HG03457 (cell line): ENCODE measurements at regions not wholly inside any gene's neighbourhood (a gene's known extent, or its start where the extent isn't known, plus 50 kb on each side); places are given as distances from the start of the nearest gene placed in this dataset.
"Not testable (repeated sequence)": the region's sequence is repeated elsewhere in the genome, so short reads cannot be mapped to it uniquely, and the experiment has no call there.

Experiments
- ATAC-seq: cut with Tn5 transposase; IDR thresholded peaks from one replicate; pipeline ENCODE4 v1.9.1; 2021; ENCODE audit warnings: moderate number of reproducible peaks; ENCODE audit not compliant: unreplicated experiment

DNA sequence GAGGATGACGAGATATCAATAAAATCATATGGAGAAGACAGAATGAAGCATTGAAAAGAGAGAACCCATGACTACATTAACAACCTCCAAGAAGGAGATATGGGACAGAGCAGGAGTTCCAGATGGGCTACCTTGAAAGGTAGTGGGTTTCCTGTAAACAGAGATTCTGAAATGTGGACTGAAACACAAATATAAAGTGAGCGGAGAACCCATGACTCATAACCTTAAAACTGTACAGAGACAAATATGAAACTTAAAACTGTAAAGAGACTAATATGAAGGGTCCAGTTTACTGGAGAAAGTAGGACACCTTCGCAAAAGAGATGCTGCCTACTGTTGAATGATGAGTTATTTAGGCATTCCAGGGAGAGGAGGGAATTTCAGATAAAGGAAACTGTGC lies 383.7 kb downstream of the CAAP1 start:
- no peak for ATAC-seq

GRCh38 chr9:26504057-26504456 lies 388.5 kb downstream of the CAAP1 start:
- ATAC-seq, result no peak

DNA sequence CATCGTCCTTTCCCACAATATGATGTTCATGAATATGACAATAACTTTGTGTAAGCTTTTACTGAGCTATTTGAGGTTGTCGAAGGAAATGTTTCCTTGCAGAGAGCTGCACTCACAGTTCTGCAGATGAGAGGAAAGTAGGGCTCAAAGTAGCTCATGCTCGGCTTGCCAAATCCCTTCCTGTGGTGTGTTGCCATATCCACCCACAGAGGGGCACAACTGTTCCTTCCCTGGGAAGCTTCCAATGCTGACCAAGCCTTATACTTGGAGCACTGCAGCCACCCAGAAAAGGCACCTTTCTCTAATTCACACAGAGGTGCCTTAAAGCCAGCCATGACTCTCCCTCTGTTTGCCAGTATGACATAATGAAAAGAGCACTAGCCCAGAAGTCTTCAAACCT lies 390.3 kb downstream of the CAAP1 start:
- ATAC-seq, result no peak

DNA sequence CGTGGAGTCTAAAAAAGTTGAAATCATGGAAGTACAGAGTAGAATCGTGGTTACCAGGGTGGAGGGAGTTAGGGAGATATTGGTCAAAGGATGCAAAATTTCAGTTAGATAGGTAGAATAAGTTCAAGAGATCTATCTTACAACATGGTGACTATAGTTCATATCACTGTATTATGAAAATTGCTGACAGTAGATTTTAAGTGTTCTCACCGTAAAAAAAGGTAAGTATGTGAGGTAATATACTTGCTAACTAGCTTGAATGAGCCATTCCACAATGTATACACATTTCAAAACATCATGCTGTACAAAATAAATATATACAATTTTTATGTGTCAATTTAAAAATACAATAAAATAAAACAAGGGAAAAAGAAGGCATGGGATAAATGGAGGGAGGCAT lies 392.1 kb downstream of the CAAP1 start:
- ATAC-seq, result no peak

GRCh38 chr9:26492608-26493521 lies 399.7 kb downstream of the CAAP1 start:
- ATAC-seq, result not testable (repeated sequence)

DNA sequence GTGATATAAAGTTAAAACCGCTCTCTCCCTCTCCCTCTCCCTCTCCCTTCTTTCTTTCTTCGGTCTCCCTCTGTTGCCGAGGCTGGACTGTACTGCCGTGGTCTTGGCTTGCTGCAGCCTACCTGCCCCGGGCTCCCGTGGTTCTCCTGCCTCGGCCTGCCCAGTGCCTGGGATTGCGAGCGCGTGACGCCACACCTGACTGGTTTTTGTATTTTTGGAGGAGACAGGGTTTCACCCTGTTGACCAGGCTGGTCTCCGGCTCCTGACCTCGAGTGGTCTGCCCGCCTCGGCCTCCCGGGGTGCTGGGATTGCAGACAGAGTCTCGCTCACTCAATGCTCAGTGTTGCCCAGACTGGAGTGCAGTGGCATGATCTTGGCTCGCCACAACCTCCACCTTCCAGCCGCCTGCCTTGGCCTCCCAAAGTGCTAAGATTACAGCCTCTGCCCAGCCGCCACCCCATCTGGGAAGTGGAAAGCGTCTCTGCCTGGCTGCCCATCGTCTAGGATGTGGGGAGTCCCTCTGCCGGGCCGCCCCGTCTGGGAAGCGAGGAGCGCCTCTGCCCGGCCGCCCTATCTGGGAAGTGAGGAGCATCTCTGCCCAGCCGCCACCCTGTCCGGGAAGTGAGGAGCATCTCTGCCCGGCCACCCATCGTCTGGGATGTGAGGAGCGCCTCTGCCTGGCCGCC lies 400.5 kb downstream of the CAAP1 start:
- not testable (repeated sequence) for ATAC-seq

- ATAC-seq, result no peak
These were observed 408.6 kb downstream of the CAAP1 start for GRCh38 chr9:26483991-26484390.

GRCh38 chr9:26477963-26478362 lies 414.6 kb downstream of the CAAP1 start:
- ATAC-seq, result no peak

DNA sequence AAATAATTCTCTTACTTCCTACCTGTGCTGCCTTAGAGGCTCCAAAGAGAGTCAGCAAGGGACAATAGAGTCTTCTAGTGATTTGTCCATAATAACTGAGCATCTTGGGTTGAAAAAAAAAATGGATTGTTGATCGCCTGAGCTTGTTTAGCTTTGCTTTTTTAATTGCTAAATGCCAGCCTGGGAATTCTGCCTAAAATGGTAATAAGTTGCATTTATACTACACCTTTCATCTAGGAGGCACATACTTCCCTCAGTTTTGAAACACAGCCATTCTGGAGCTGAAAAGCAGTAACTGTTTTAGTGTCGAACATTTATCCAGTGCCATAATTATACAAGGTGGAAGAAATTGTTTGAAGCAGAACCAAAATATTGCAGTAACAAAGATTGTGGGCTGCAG lies 421.3 kb downstream of the CAAP1 start:
- ATAC-seq, result no peak

DNA sequence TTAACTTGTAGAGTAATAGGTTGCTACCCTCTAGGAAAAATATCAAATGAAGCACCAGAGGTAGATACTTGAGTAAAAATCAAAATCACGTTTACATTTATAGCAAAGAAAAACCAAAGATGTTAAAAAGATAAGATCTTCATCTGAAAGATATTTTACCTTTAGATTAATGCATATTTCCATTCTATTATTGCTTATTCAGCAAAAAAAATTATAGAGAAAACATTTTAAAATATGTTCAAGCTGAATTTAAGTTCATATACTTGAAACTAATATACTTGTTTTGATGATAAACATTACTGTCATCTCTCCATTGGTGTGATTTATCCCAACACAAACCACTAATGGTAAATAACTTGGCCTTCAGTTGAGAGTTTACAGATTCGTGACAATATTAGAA lies 422.3 kb downstream of the CAAP1 start:
- no peak for ATAC-seq

GRCh38 chr9:26463837-26464236 lies 428.8 kb downstream of the CAAP1 start:
- ATAC-seq, result no peak

DNA sequence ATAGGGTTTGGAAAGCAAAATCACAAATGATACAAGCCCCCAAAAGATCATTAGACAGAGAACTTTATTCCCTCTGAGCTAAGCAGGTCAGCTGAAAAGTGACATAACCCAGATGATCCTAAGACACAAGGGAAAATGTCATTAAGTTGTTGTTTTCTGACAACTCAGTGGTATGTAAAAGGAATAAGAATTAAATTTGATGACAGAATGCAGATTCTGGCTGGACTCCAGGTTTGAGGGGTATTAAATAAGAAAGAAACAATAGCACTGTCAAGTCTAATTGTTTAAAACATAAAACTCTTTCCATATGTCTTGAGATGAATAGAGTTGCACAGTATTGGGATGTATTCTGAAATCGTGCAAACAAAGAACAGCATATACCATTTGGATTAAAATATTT lies 429.9 kb downstream of the CAAP1 start:
- no peak for ATAC-seq

DNA sequence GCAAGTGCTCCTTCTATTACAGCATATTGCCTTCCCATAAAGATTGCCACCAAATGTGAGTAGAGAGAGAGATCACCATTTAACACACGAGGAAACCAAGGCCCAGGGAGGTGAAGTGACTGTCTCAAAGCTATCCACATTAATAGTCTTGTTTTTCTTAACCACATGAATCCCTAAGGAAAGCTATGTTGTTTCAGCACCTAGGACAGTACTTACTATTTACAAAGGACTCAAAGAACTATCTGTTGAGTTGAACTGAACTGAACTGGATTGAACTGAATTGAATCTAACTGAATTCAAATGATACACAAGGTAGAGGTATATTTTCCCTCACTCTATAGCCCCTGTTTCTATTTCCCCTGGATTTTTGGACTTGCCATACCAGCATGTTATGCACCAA lies 430.4 kb downstream of the CAAP1 start:
- ATAC-seq, result no peak

DNA sequence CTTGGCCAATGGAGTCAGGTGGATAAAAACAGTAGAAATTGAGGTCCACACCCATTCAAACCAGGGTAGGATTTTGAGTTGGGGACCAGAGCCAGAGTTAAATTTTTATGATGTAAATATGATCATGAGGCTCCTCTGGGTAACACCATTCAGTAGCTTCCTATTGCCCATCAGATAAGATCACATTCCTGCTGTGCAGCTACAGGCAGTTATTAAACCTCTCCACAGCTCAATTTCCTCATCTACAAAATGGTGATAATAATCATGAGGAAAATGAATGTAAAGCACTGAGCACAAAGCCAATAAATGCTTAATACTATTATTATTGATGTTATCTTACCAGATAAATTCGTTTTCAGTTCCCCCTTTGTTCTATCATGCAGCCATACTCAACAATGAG lies 432.0 kb downstream of the CAAP1 start:
- ATAC-seq, result no peak

DNA sequence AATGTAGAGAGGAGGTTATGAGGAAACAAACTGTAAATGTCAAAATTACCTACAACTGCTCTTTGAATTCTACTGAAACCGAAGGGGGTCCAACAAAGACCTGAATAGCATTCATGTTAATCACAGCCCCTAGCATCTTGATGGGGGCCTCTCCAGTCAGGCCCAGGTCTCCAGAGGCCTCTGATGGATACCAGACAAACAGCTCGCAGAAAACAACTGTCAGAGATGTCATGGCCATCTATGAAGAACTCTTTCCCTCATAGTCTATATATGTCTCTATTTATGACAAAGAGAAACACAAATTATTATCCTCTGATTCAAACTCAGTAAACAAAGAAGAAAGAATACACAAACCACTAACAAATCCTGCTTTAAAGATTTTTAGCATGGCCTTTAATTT lies 432.6 kb downstream of the CAAP1 start:
- ATAC-seq, result no peak

GRCh38 chr9:26458054-26458453 lies 434.5 kb downstream of the CAAP1 start:
- ATAC-seq, result no peak

DNA sequence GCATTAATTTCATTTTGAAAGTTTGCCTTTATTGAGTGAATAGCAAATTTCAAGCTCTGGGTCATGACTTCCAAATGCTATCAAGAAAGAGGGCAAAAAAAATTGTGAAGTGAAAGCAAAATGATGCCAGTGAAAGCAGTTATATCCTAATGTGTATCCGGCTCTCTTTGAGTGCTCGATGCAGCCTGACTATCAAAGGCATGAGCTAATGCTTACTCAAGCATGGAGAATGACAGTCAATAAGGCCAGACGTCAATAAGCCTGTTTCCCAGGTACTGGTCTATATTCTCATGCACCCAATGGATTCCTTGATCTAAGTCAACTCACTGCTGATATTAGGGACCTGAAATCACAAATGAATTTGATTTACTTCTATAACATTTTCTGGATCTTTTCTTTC lies 435.5 kb downstream of the CAAP1 start:
- no peak for ATAC-seq

- no peak for ATAC-seq
These were observed 453.5 kb downstream of the CAAP1 start for GRCh38 chr9:26439061-26439624.

- no peak for ATAC-seq
These were observed 455.4 kb downstream of the CAAP1 start for GRCh38 chr9:26437056-26437711.

- no peak for ATAC-seq
These were observed 466.0 kb downstream of the CAAP1 start for GRCh38 chr9:26426551-26427131.

- no peak for ATAC-seq
These were observed 474.1 kb downstream of the CAAP1 start for GRCh38 chr9:26418480-26418879.
